ENCODE measurements at regions not wholly inside any gene's neighbourhood (a gene's known extent, or its start where the extent isn't known, plus 50 kb on each side); places are given as distances from the start of the nearest gene placed in this dataset.
A peak's percentile ranks its signal among the peaks of the same experiment; 100 is the strongest.

- Mint-ChIP-seq H3K9me3 (ENCODE audit: unreplicated experiment) (no peaks in the 10 kb centered on the region), H3K4me1 (ENCODE audit: unreplicated experiment) (peaks cover 4% of the 10 kb centered on the region), H3K27me3 (ENCODE audit: unreplicated experiment) (no peaks in the 10 kb centered on the region), H3K4me3 (ENCODE audit: unreplicated experiment) (no peak overlapping the region), H3K27ac (ENCODE audit: unreplicated experiment) (no peak overlapping the region), H3K36me3 (ENCODE audit: low read depth, unreplicated experiment) (no peaks in the 10 kb centered on the region)
- DNase-seq (ENCODE audit: low spot score): no peak
- TF ChIP-seq CTCF (IDR thresholded peaks at IDR 0.05; ENCODE audit: unreplicated experiment): peak; percentile 53
These were observed 661.8 kb upstream of the CXADR start for GRCh38 chr21:16851054-16851453.

GRCh38 chr21:16855164-16855667 lies 657.6 kb upstream of the CXADR start:
- Mint-ChIP-seq H3K4me1 (ENCODE audit: unreplicated experiment) (peaks cover 4% of the 10 kb centered on the region), H3K27me3 (ENCODE audit: unreplicated experiment) (no peaks in the 10 kb centered on the region), H3K36me3 (ENCODE audit: low read depth, unreplicated experiment) (no peaks in the 10 kb centered on the region), H3K27ac (ENCODE audit: unreplicated experiment) (no peak overlapping the region), H3K9me3 (ENCODE audit: unreplicated experiment) (no peaks in the 10 kb centered on the region), H3K4me3 (ENCODE audit: unreplicated experiment) (no peak overlapping the region)
- TF ChIP-seq CTCF (IDR thresholded peaks at IDR 0.05; ENCODE audit: unreplicated experiment): no peak
- no peak for DNase-seq (ENCODE audit: low spot score)

GRCh38 chr21:16863362-16863905 lies 649.4 kb upstream of the CXADR start:
- Mint-ChIP-seq H3K36me3 (ENCODE audit: low read depth, unreplicated experiment) (no peaks in the 10 kb centered on the region), H3K9me3 (ENCODE audit: unreplicated experiment) (no peaks in the 10 kb centered on the region), H3K4me1 (ENCODE audit: unreplicated experiment) (no peaks in the 10 kb centered on the region), H3K27me3 (ENCODE audit: unreplicated experiment) (no peaks in the 10 kb centered on the region), H3K4me3 (ENCODE audit: unreplicated experiment) (no peak overlapping the region), H3K27ac (ENCODE audit: unreplicated experiment) (no peak overlapping the region)
- no peak for DNase-seq (ENCODE audit: low spot score)
- TF ChIP-seq CTCF (IDR thresholded peaks at IDR 0.05; ENCODE audit: unreplicated experiment): no peak

- Mint-ChIP-seq H3K27me3 (ENCODE audit: unreplicated experiment) (no peaks in the 10 kb centered on the region), H3K4me1 (ENCODE audit: unreplicated experiment) (no peaks in the 10 kb centered on the region), H3K36me3 (ENCODE audit: low read depth, unreplicated experiment) (no peaks in the 10 kb centered on the region), H3K27ac (ENCODE audit: unreplicated experiment) (no peak overlapping the region), H3K9me3 (ENCODE audit: unreplicated experiment) (no peaks in the 10 kb centered on the region), H3K4me3 (ENCODE audit: unreplicated experiment) (no peak overlapping the region)
- DNase-seq (ENCODE audit: low spot score): no peak
- no peak for TF ChIP-seq CTCF (IDR thresholded peaks at IDR 0.05; ENCODE audit: unreplicated experiment)
These were observed 648.9 kb upstream of the CXADR start for GRCh38 chr21:16863908-16864307.

- no peak for TF ChIP-seq CTCF (IDR thresholded peaks at IDR 0.05; ENCODE audit: unreplicated experiment)
- no peak overlapping the region for H3K27ac Mint-ChIP-seq (ENCODE audit: unreplicated experiment)
- H3K4me3 Mint-ChIP-seq (ENCODE audit: unreplicated experiment): no peak overlapping the region
- H3K9me3 Mint-ChIP-seq (ENCODE audit: unreplicated experiment): no peaks in the 10 kb centered on the region
- no peaks in the 10 kb centered on the region for H3K36me3 Mint-ChIP-seq (ENCODE audit: low read depth, unreplicated experiment)
- DNase-seq (ENCODE audit: low spot score): no peak
- H3K27me3 Mint-ChIP-seq (ENCODE audit: unreplicated experiment): no peaks in the 10 kb centered on the region
- no peaks in the 10 kb centered on the region for H3K4me1 Mint-ChIP-seq (ENCODE audit: unreplicated experiment)
These were observed 647.2 kb upstream of the CXADR start for GRCh38 chr21:16865632-16866031.
